HCT116 (cell line): ENCODE measurements at regions not wholly inside any gene's neighbourhood (a gene's known extent, or its start where the extent isn't known, plus 50 kb on each side); places are given as distances from the start of the nearest gene placed in this dataset.

Experiments used
- ATAC-seq: fragments of 200-7000 bp; cut with Tn5 transposase; 2 replicates; pipeline ENCODE4 v1.9.1; 2020; ENCODE audit warnings: mild to moderate bottlenecking, moderate library complexity
- BruUV-seq: library from RNA; stranded (reverse); fragments of 400-500 nt; replicated peaks from 2 replicates; lab custom pipeline; 2021; lab: Mats Ljungman, UMichigan
- CTCF ChIA-PET: fragments of 300-600 bp; sonication (Branson Sonifier 250); formaldehyde crosslinking; loops from one replicate; lab custom pipeline; 2021; ENCODE audit warnings: antibody characterized with exemption; lab: Charles Lee
- POLR2A ChIA-PET: fragments of 300-600, 350-600 bp; sonication (Branson Sonifier 250); formaldehyde crosslinking; loops from one replicate; lab custom pipeline; 2021; ENCODE audit warnings: antibody characterized with exemption; lab: Charles Lee
- RAD21 ChIA-PET, 2 experiments: fragments of 300-600 bp; sonication (Branson Sonifier 250); formaldehyde crosslinking; loops; one replicate each; lab custom pipeline; 2023; ENCODE audit warnings: low total read pairs in 2 of 2; ENCODE audit not compliant: uncharacterized antibody in 2 of 2, unreplicated experiment in 2 of 2, low non-redundant PET in 1 of 2; lab: Charles Lee
- DNase-seq: peaks from one replicate; pipeline ENCODE4 v3.0.0-alpha.2; 2010; ENCODE audit warnings: low read depth, low spot score
- H2AFZ ChIP-seq: fragments of 200-600 bp; shearing (Covaris generic), sonication (generic); 2 replicates; pipeline ENCODE4 v1.6.1; 2017; ENCODE audit warnings: low read depth, mixed run types, mixed read lengths, antibody characterized with exemption, low read length; ENCODE audit not compliant: poor library complexity, severe bottlenecking
- H3K27ac ChIP-seq: 2 replicates; pipeline ENCODE4 v1.5.1; 2012; ENCODE audit warnings: low read depth, low read length
- H3K27me3 ChIP-seq: fragments of 200-600 bp; sonication (generic); 2 replicates; pipeline ENCODE4 v1.6.1; 2016; ENCODE audit warnings: mixed run types, low read length, mixed read lengths; ENCODE audit not compliant: insufficient read depth
- H3K36me3 ChIP-seq, 2 experiments: fragments of 200-500 bp in 1 of 2; fragments of 200-600 bp in 1 of 2; sonication (Bioruptor generic) in 1 of 2; sonication (generic) in 1 of 2; 2 replicates each; pipeline versions ENCODE4 v1.5.1 to v1.6.1; 2014 to 2016; ENCODE audit warnings: low read length in 2 of 2, inconsistent platforms in 1 of 2, mixed read lengths in 1 of 2, mixed run types in 1 of 2; ENCODE audit not compliant: insufficient read depth in 2 of 2, control insufficient read depth in 1 of 2
- H3K4me1 ChIP-seq, 2 experiments: fragments of 200-600 bp in 1 of 2; sonication (generic) in 1 of 2; 2 replicates each; pipeline versions ENCODE4 v1.5.1 to v1.6.1; 2012 to 2017; ENCODE audit warnings: low read length in 2 of 2, inconsistent platforms in 1 of 2, mild to moderate bottlenecking in 1 of 2, mixed read lengths in 1 of 2, mixed run types in 1 of 2, moderate library complexity in 1 of 2; ENCODE audit not compliant: insufficient read depth in 2 of 2, control insufficient read depth in 1 of 2
- H3K4me2 ChIP-seq: fragments of 200-600 bp; sonication (generic); 2 replicates; pipeline ENCODE4 v1.6.1; 2017; ENCODE audit warnings: mixed run types, low read length, mixed read lengths
- H3K4me3 ChIP-seq, 2 experiments: fragments of 200-600 bp in 1 of 2; sonication (generic) in 1 of 2; replicated peaks in 1 of 2; 2 replicates each; pipeline ENCODE4 v1.5.1; 2011 to 2016; ENCODE audit warnings: low read length in 2 of 2, control low read depth in 1 of 2, low read depth in 1 of 2, mild to moderate bottlenecking in 1 of 2, mixed read lengths in 1 of 2, mixed run types in 1 of 2
- H3K79me2 ChIP-seq: fragments of 200-600 bp; sonication (generic); 2 replicates; pipeline ENCODE4 v1.6.1; 2017; ENCODE audit warnings: mild to moderate bottlenecking, mixed run types, low read length, moderate library complexity, mixed read lengths; ENCODE audit not compliant: insufficient read depth
- H3K9ac ChIP-seq: fragments of 200-600 bp; sonication (generic); 2 replicates; pipeline ENCODE4 v1.6.1; 2016; ENCODE audit warnings: low read length, mixed read lengths
- H3K9me2 ChIP-seq: fragments of 200-600 bp; sonication (generic), shearing (Covaris generic); 2 replicates; pipeline ENCODE4 v1.6.1; 2017; ENCODE audit warnings: mixed run types, mild to moderate bottlenecking, moderate library complexity; ENCODE audit not compliant: insufficient read depth
- H3K9me3 ChIP-seq, 2 experiments: fragments of 200-500 bp in 1 of 2; fragments of 200-600 bp in 1 of 2; sonication (Bioruptor generic) in 1 of 2; sonication (generic) in 1 of 2; 2 replicates each; pipeline ENCODE4 v1.6.1; 2014 to 2017; ENCODE audit warnings: low read length in 2 of 2, mixed read lengths in 2 of 2, inconsistent platforms in 1 of 2, low read depth in 1 of 2, mild to moderate bottlenecking in 1 of 2, mixed run types in 1 of 2, moderate library complexity in 1 of 2; ENCODE audit not compliant: control insufficient read depth in 1 of 2, insufficient read depth in 1 of 2
- H4K20me1 ChIP-seq: fragments of 200-600 bp; sonication (generic), shearing (Covaris generic); 2 replicates; pipeline ENCODE4 v1.6.1; 2017; ENCODE audit warnings: mixed run types, mild to moderate bottlenecking, moderate library complexity; ENCODE audit not compliant: insufficient read depth
- CEBPB ChIP-seq: IDR thresholded peaks from 2 replicates; pipeline ENCODE4 v1.6.1; 2012; ENCODE audit warnings: low read depth
- ELF1 ChIP-seq: IDR thresholded peaks from 2 replicates; pipeline ENCODE4 v1.6.1; 2012; ENCODE audit warnings: low read depth, borderline replicate concordance
- FOSL1 ChIP-seq: IDR thresholded peaks from 2 replicates; pipeline ENCODE4 v1.6.1; 2012; ENCODE audit warnings: low read depth
- POLR2AphosphoS5 ChIP-seq: IDR thresholded peaks from 2 replicates; pipeline ENCODE4 v1.6.1; 2011; ENCODE audit warnings: mild to moderate bottlenecking, low read depth, low read length, moderate library complexity
- SRF ChIP-seq: IDR thresholded peaks from 2 replicates; pipeline ENCODE4 v1.6.1; 2012; ENCODE audit warnings: low read depth
- YY1 ChIP-seq: IDR thresholded peaks from 2 replicates; pipeline ENCODE4 v1.6.1; 2011; ENCODE audit warnings: low read length, low read depth, moderate library complexity, mild to moderate bottlenecking; ENCODE audit not compliant: insufficient replicate concordance; ENCODE audit errors: extremely low read depth
- ZNF274 ChIP-seq: fragments of 200-500 bp; sonication (Bioruptor generic); IDR thresholded peaks from 2 replicates; pipeline ENCODE4 v1.6.1; 2014; ENCODE audit warnings: mild to moderate bottlenecking, low read depth, low read length, inconsistent platforms
- intact Hi-C: fragments of 100-400 bp; cut with micrococcal nuclease; formaldehyde crosslinking; loops from 2 replicates; pipeline ENCODE4 v1.10.0; 2022
- TF ChIP-seq, protein P1 (sequence below), 3 experiments: fragments of 200-600 bp in 1 of 3; sonication (generic) in 1 of 3; IDR thresholded peaks in 2 of 3; conservative IDR thresholded peaks in 1 of 3; 2 replicates each; pipeline ENCODE4 v1.5.1; 2012 to 2017; ENCODE audit warnings: low read depth in 2 of 3, low read length in 2 of 3, antibody characterized with exemption in 1 of 3, borderline replicate concordance in 1 of 3, control low read depth in 1 of 3, mild to moderate bottlenecking in 1 of 3, mixed read lengths in 1 of 3, mixed run types in 1 of 3, moderate library complexity in 1 of 3; ENCODE audit not compliant: insufficient read depth in 1 of 3
- TF ChIP-seq, protein P2 (sequence below): IDR thresholded peaks from 2 replicates; pipeline ENCODE4 v1.6.1; 2012
- TF ChIP-seq, protein P3 (sequence below): IDR thresholded peaks from 2 replicates; pipeline ENCODE4 v1.6.1; 2011; ENCODE audit warnings: mild to moderate bottlenecking, low read length, moderate library complexity; ENCODE audit not compliant: insufficient replicate concordance; ENCODE audit errors: extremely low read depth
- TF ChIP-seq, protein P4 (sequence below): IDR thresholded peaks from 2 replicates; pipeline ENCODE4 v1.6.1; 2012

DNA sequence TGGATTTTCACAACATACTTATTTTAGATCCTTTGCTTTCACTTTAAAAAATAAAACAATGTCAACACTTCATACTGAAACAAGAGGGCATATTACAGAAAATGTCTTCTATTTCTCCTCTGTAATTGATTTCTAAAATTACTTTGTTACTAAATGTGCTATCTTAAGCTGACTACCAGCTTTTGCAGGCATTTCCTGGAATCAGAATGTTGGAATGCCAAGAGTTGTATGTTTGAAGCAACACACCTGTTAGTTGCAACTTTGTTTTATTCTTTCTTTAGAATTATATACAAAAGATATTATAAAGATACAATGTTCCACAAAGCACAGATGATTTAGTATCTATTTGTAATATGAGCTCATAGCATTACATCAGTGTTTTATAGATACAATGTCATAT, 62.5 kb upstream of the TMEM170B start:
- no peaks in the 10 kb centered on the region for H3K4me1 ChIP-seq
- H3K9me3 ChIP-seq, result no peaks in the 10 kb centered on the region
- ChIA-PET POLR2A (no interaction called here), RAD21 (no interaction called here)
- H3K4me2 ChIP-seq, result no peak overlapping the region
- H3K27ac ChIP-seq, result no peak overlapping the region
- no TSS peak for BruUV-seq
- no peak overlapping the region for H3K9ac ChIP-seq
- ATAC-seq, result no peak
- no peaks in the 10 kb centered on the region for H3K9me2 ChIP-seq
- H3K36me3 ChIP-seq, result no peaks in the 10 kb centered on the region
- no peak overlapping the region for H3K4me3 ChIP-seq
- no peak for DNase-seq
- no peak overlapping the region for H2AFZ ChIP-seq
- H3K79me2 ChIP-seq, result no peaks in the 10 kb centered on the region
- TF ChIP-seq, protein P1, sequence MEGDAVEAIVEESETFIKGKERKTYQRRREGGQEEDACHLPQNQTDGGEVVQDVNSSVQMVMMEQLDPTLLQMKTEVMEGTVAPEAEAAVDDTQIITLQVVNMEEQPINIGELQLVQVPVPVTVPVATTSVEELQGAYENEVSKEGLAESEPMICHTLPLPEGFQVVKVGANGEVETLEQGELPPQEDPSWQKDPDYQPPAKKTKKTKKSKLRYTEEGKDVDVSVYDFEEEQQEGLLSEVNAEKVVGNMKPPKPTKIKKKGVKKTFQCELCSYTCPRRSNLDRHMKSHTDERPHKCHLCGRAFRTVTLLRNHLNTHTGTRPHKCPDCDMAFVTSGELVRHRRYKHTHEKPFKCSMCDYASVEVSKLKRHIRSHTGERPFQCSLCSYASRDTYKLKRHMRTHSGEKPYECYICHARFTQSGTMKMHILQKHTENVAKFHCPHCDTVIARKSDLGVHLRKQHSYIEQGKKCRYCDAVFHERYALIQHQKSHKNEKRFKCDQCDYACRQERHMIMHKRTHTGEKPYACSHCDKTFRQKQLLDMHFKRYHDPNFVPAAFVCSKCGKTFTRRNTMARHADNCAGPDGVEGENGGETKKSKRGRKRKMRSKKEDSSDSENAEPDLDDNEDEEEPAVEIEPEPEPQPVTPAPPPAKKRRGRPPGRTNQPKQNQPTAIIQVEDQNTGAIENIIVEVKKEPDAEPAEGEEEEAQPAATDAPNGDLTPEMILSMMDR (IDR thresholded peaks at IDR 0.05 in 2 of 3, conservative IDR thresholded peaks at IDR 0.05 in 1 of 3; ENCODE audit: borderline replicate concordance in 1 of 3, insufficient read depth in 1 of 3, low read depth in 2 of 3, low read length in 2 of 3), result no peak
- TF ChIP-seq, protein P2, sequence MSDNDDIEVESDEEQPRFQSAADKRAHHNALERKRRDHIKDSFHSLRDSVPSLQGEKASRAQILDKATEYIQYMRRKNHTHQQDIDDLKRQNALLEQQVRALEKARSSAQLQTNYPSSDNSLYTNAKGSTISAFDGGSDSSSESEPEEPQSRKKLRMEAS, result no peak
- no peak for TF ChIP-seq CEBPB
- TF ChIP-seq, all 23 proteins: peak for 0
- peaks cover 3% of the 10 kb centered on the region; the same call in 1 of the 2 replicates for H3K27me3 ChIP-seq
- CTCF ChIA-PET, result no interaction called here
- H4K20me1 ChIP-seq, result no peaks in the 10 kb centered on the region
- intact Hi-C loops, result no loop called here

DNA sequence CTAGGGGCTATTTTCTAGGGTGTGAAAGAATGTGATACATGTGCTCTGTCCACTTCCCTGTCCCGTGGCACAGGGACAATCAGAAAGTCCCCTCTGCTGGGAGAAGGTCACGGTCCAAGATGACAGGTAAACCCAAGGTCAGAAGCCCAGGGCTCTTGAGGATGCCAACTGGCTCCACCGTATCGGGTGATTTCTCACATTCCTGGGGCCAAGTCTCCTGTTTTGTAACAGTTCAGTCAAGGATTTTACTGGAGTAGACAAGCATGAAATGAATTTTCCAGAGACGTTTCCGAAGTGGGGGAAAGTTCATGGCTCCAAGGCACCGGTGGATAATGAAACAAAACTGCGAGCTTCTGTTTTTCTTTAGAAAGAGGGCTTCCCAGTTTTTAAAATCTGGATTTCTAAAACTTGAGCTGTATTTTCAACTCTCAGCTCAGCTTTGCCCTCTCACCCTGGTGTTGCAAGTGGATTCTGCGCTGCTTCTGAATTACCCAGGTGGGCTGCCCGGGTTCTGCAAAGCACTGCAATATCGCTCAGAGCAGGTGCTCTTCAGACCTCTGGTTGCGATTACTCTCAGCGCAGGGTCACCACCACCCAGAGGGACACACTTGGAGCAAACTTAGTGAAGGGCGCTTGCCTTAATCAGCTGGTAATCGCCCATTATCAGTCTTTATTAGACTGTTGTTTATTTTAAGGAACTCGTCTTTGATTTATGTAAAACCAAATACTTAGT, 64.4 kb upstream of the TMEM170B start:
- ATAC-seq, result no peak
- Histone ChIP-seq H3K4me3 (no peak overlapping the region), H4K20me1 (no peaks in the 10 kb centered on the region), H2AFZ (no peak overlapping the region), H3K9me3 (no peaks in the 10 kb centered on the region), H3K4me2 (no peak overlapping the region), H3K36me3 (no peaks in the 10 kb centered on the region), H3K4me1 (no peaks in the 10 kb centered on the region), H3K27me3 (peaks cover 3% of the 10 kb centered on the region; the same call in 1 of the 2 replicates), H3K79me2 (no peaks in the 10 kb centered on the region), H3K9ac (no peak overlapping the region), H3K9me2 (no peaks in the 10 kb centered on the region), H3K27ac (no peak overlapping the region)
- intact Hi-C loops, result no loop called here
- ChIA-PET CTCF (no interaction called here), POLR2A (no interaction called here), RAD21 (no interaction called here)
- DNase-seq, result no peak
- no TSS peak for BruUV-seq
- no peak for TF ChIP-seq ZNF274
- TF ChIP-seq SRF, result no peak
- no peak for TF ChIP-seq ELF1
- TF ChIP-seq, protein P3, sequence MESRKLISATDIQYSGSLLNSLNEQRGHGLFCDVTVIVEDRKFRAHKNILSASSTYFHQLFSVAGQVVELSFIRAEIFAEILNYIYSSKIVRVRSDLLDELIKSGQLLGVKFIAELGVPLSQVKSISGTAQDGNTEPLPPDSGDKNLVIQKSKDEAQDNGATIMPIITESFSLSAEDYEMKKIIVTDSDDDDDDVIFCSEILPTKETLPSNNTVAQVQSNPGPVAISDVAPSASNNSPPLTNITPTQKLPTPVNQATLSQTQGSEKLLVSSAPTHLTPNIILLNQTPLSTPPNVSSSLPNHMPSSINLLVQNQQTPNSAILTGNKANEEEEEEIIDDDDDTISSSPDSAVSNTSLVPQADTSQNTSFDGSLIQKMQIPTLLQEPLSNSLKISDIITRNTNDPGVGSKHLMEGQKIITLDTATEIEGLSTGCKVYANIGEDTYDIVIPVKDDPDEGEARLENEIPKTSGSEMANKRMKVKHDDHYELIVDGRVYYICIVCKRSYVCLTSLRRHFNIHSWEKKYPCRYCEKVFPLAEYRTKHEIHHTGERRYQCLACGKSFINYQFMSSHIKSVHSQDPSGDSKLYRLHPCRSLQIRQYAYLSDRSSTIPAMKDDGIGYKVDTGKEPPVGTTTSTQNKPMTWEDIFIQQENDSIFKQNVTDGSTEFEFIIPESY, result no peak
- TF ChIP-seq, protein P4, sequence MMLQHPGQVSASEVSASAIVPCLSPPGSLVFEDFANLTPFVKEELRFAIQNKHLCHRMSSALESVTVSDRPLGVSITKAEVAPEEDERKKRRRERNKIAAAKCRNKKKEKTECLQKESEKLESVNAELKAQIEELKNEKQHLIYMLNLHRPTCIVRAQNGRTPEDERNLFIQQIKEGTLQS, result no peak
- no peak for TF ChIP-seq POLR2AphosphoS5
- TF ChIP-seq YY1, result no peak
- TF ChIP-seq, protein P1 (IDR thresholded peaks at IDR 0.05 in 2 of 3, conservative IDR thresholded peaks at IDR 0.05 in 1 of 3; ENCODE audit: borderline replicate concordance in 1 of 3, insufficient read depth in 1 of 3, low read depth in 2 of 3, low read length in 2 of 3), result no peak
- TF ChIP-seq FOSL1, result no peak
